ENCODE measurements at regions not wholly inside any gene's neighbourhood (a gene's known extent, or its start where the extent isn't known, plus 50 kb on each side); places are given as distances from the start of the nearest gene placed in this dataset.

GRCh38 chr5:68587171-68587570 is 371.6 kb downstream of the PIK3R1 start:
- TF ChIP-seq CTCF (IDR thresholded peaks at IDR 0.05; ENCODE audit: low read depth, low read length), result no peak
- Histone ChIP-seq H3K27me3 (no peaks in the 10 kb centered on the region), H3K4me1 (ENCODE audit: low read depth) (no peaks in the 10 kb centered on the region), H3K36me3 (no peaks in the 10 kb centered on the region), H3K27ac (no peak overlapping the region), H3K9me3 (ENCODE audit: low read depth) (no peaks in the 10 kb centered on the region), H3K4me3 (no peak overlapping the region)
- no peak for DNase-seq (ENCODE audit: low read depth in 1 of 2, low spot score in 1 of 2)

- Histone ChIP-seq H3K9me3 (ENCODE audit: low read depth) (no peaks in the 10 kb centered on the region), H3K4me3 (no peak overlapping the region), H3K4me1 (ENCODE audit: low read depth) (no peaks in the 10 kb centered on the region), H3K27ac (no peak overlapping the region), H3K36me3 (no peaks in the 10 kb centered on the region), H3K27me3 (no peaks in the 10 kb centered on the region)
- DNase-seq (ENCODE audit: low read depth in 1 of 2, low spot score in 1 of 2), result no peak
- TF ChIP-seq CTCF (IDR thresholded peaks at IDR 0.05; ENCODE audit: low read depth, low read length), result no peak
Measured at GRCh38 chr5:68591850-68592249, 376.3 kb downstream of the PIK3R1 start.

DNA sequence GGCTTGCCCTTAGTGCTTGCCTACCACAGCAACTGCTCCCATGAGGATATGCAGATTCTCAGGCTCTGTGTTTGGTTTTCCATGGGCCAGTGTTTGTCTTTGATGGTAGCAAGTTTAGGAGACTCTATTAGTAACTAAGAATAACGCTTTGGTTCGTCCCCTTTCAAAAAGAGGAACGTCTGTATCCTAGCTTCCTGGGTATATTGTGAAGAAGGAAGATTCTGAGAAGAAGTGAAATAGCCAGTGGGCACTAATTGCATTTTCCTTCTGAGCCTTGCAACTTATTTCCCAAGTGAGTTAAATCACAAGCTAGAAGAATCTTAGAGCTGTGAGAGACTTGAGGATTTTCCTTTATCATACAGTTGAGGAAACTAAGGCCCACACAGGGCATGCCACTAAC is 376.8 kb downstream of the PIK3R1 start:
- no peak for TF ChIP-seq CTCF (IDR thresholded peaks at IDR 0.05; ENCODE audit: low read depth, low read length)
- Histone ChIP-seq H3K36me3 (no peaks in the 10 kb centered on the region), H3K9me3 (ENCODE audit: low read depth) (no peaks in the 10 kb centered on the region), H3K4me1 (ENCODE audit: low read depth) (no peaks in the 10 kb centered on the region), H3K27me3 (no peaks in the 10 kb centered on the region), H3K4me3 (no peak overlapping the region), H3K27ac (no peak overlapping the region)
- DNase-seq (ENCODE audit: low read depth in 1 of 2, low spot score in 1 of 2), result no peak

DNA sequence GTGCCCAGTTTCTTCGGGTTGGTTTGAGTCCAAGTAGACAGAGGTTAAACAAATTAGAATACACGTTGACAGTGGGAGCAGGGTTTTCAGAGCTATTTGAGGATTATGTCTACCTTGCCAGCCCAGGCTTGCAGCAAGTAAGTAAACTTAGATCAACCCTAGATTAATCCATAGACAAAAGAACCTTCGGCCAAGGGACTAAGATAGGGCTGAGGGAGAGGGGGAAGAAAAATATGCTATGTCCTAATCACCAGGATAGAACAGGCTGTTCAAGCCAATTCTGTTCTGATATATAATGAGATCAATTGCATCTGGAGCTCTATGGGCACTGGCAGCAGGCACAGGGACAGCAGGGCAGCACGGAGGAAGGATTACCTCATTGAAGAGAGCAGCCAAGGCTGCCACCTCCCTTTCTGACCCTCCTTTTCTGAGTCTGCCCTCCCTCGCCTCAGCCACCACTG is 377.7 kb downstream of the PIK3R1 start:
- Histone ChIP-seq H3K27me3 (no peaks in the 10 kb centered on the region), H3K9me3 (ENCODE audit: low read depth) (no peaks in the 10 kb centered on the region), H3K36me3 (no peaks in the 10 kb centered on the region), H3K4me1 (ENCODE audit: low read depth) (no peaks in the 10 kb centered on the region), H3K4me3 (no peak overlapping the region), H3K27ac (no peak overlapping the region)
- TF ChIP-seq CTCF (IDR thresholded peaks at IDR 0.05; ENCODE audit: low read depth, low read length), result no peak
- no peak for DNase-seq (ENCODE audit: low read depth in 1 of 2, low spot score in 1 of 2)

DNA sequence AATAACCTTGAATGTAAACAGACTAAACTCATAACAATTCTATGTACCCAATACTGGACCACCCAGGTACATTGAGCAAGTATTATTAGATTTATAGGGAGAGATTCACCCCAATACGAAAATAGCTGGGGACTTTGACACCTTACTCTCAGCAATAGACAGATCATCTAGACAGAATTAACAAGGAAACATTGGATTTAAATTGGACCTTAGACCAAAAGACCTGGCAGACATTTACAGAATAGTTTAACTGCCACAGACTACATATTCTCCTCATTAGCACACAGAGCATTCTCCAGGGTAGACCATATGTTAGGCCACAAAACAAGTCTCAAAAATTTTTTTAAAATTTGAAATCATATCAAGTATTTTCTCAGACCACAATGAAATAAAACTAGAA is 397.4 kb downstream of the PIK3R1 start:
- Histone ChIP-seq H3K27me3 (no peaks in the 10 kb centered on the region), H3K36me3 (no peaks in the 10 kb centered on the region), H3K4me3 (no peak overlapping the region), H3K27ac (no peak overlapping the region), H3K9me3 (ENCODE audit: low read depth) (no peaks in the 10 kb centered on the region), H3K4me1 (ENCODE audit: low read depth) (no peaks in the 10 kb centered on the region)
- no peak for TF ChIP-seq CTCF (IDR thresholded peaks at IDR 0.05; ENCODE audit: low read depth, low read length)
- no peak for DNase-seq (ENCODE audit: low read depth in 1 of 2, low spot score in 1 of 2)

GRCh38 chr5:68618501-68618900 is 402.9 kb downstream of the PIK3R1 start:
- TF ChIP-seq CTCF (IDR thresholded peaks at IDR 0.05; ENCODE audit: low read depth, low read length), result no peak
- Histone ChIP-seq H3K4me3 (no peak overlapping the region), H3K4me1 (ENCODE audit: low read depth) (no peaks in the 10 kb centered on the region), H3K36me3 (no peaks in the 10 kb centered on the region), H3K27me3 (no peaks in the 10 kb centered on the region), H3K9me3 (ENCODE audit: low read depth) (no peaks in the 10 kb centered on the region), H3K27ac (no peak overlapping the region)
- DNase-seq (ENCODE audit: low read depth in 1 of 2, low spot score in 1 of 2), result no peak

All from cardiac muscle cell (in vitro differentiated cells and primary cell).